ENCODE measurements at regions not wholly inside any gene's neighbourhood (a gene's known extent, or its start where the extent isn't known, plus 50 kb on each side); places are given as distances from the start of the nearest gene placed in this dataset.

- TF ChIP-seq PHF8 (conservative IDR thresholded peaks at IDR 0.05; ENCODE audit: low read depth, low read length), result no peak
- no peak for TF ChIP-seq CHD2 (IDR thresholded peaks at IDR 0.05; ENCODE audit: low read length)
- TF ChIP-seq, protein P1, sequence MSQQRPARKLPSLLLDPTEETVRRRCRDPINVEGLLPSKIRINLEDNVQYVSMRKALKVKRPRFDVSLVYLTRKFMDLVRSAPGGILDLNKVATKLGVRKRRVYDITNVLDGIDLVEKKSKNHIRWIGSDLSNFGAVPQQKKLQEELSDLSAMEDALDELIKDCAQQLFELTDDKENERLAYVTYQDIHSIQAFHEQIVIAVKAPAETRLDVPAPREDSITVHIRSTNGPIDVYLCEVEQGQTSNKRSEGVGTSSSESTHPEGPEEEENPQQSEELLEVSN (IDR thresholded peaks at IDR 0.05), result no peak
- TF ChIP-seq SRF (IDR thresholded peaks at IDR 0.05; ENCODE audit: low read depth, low read length), result no peak
- no peak for TF ChIP-seq HDAC2 (IDR thresholded peaks at IDR 0.05; ENCODE audit: borderline replicate concordance in 1 of 2, low read depth in 2 of 2, low read length in 2 of 2)
- TF ChIP-seq TAF1 (IDR thresholded peaks at IDR 0.05; ENCODE audit: low read depth, low read length), result no peak
- TF ChIP-seq CEBPB (IDR thresholded peaks at IDR 0.05; ENCODE audit: low read depth, low read length), result no peak
- TF ChIP-seq RAD21 (IDR thresholded peaks at IDR 0.05 in 1 of 2, conservative IDR thresholded peaks at IDR 0.05 in 1 of 2; ENCODE audit: low read depth in 2 of 2, low read length in 2 of 2), result no peak
- TF ChIP-seq ASH2L (IDR thresholded peaks at IDR 0.05; ENCODE audit: low read length), result no peak
- no peak for TF ChIP-seq TAF7 (optimal IDR thresholded peaks at IDR 0.05; ENCODE audit: borderline replicate concordance, low read depth, low read length)
- TF ChIP-seq, protein P2, sequence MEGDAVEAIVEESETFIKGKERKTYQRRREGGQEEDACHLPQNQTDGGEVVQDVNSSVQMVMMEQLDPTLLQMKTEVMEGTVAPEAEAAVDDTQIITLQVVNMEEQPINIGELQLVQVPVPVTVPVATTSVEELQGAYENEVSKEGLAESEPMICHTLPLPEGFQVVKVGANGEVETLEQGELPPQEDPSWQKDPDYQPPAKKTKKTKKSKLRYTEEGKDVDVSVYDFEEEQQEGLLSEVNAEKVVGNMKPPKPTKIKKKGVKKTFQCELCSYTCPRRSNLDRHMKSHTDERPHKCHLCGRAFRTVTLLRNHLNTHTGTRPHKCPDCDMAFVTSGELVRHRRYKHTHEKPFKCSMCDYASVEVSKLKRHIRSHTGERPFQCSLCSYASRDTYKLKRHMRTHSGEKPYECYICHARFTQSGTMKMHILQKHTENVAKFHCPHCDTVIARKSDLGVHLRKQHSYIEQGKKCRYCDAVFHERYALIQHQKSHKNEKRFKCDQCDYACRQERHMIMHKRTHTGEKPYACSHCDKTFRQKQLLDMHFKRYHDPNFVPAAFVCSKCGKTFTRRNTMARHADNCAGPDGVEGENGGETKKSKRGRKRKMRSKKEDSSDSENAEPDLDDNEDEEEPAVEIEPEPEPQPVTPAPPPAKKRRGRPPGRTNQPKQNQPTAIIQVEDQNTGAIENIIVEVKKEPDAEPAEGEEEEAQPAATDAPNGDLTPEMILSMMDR (IDR thresholded peaks at IDR 0.05; ENCODE audit: control extremely low read depth in 1 of 3, insufficient read depth in 1 of 3, low read depth in 1 of 3, low read length in 3 of 3), result no peak
- no peak for TF ChIP-seq MAX (IDR thresholded peaks at IDR 0.05)
These were observed 138.8 kb upstream of the ZBED5 start for GRCh38 chr11:10996678-10997077.

All from H1 (cell line).